ENCODE measurements at regions not wholly inside any gene's neighbourhood (a gene's known extent, or its start where the extent isn't known, plus 50 kb on each side); places are given as distances from the start of the nearest gene placed in this dataset.

GRCh38 chr5:57710126-57710525 lies 227.5 kb upstream of the ACTBL2 start:
- H2BK15ac ChIP-seq (ENCODE audit: low read length): no peak overlapping the region
- H3K79me1 ChIP-seq (ENCODE audit: low read depth, low read length): no peaks in the 10 kb centered on the region
- no peak overlapping the region for H4K91ac ChIP-seq (replicated peaks; ENCODE audit: insufficient read length, low read length)
- no peaks in the 10 kb centered on the region for H3K23me2 ChIP-seq (ENCODE audit: low read depth, low read length)
- no peak overlapping the region for H2BK12ac ChIP-seq (ENCODE audit: low read depth, low read length)
- no peak overlapping the region for H3K4ac ChIP-seq (replicated peaks; ENCODE audit: insufficient read length, low read depth, low read length)
- no peak overlapping the region for H3K4me2 ChIP-seq (ENCODE audit: insufficient read depth in 1 of 2, low read depth in 2 of 2, low read length in 2 of 2)
- no peak overlapping the region for H4K5ac ChIP-seq (ENCODE audit: insufficient read length, low read depth, low read length)
- H3K9me3 ChIP-seq (ENCODE audit: insufficient read depth in 2 of 2, low read depth in 1 of 2, low read length in 1 of 2): no peaks in the 10 kb centered on the region
- ChIA-PET POLR2A (ENCODE audit: partially characterized antibody) (no interaction called here), CTCF (ENCODE audit: partially characterized antibody) (no interaction called here)
- H3K18ac ChIP-seq (ENCODE audit: extremely low read depth, low read length): no peak overlapping the region
- no peak overlapping the region for H3K9ac ChIP-seq (replicated peaks in 1 of 4; ENCODE audit: extremely low read depth in 1 of 4, low read depth in 3 of 4, low read length in 3 of 4)
- H4K20me1 ChIP-seq (replicated peaks in 1 of 2; ENCODE audit: control insufficient read depth in 1 of 2, insufficient read depth in 2 of 2, low read length in 2 of 2): no peaks in the 10 kb centered on the region
- no peak overlapping the region for H3K4me3 ChIP-seq (ENCODE audit: extremely low read depth in 1 of 4, insufficient read depth in 2 of 4, low read depth in 3 of 4, low read length in 4 of 4)
- H3K4me1 ChIP-seq (replicated peaks in 1 of 4; ENCODE audit: control insufficient read depth in 3 of 4, insufficient read depth in 4 of 4, low read length in 3 of 4): no peaks in the 10 kb centered on the region
- H4K8ac ChIP-seq (ENCODE audit: extremely low read depth, insufficient read depth, low read length): no peak overlapping the region
- no peaks in the 10 kb centered on the region for H3K36me3 ChIP-seq (ENCODE audit: control insufficient read depth in 2 of 4, insufficient read depth in 4 of 4, low read length in 3 of 4)
- DNase-seq (ENCODE audit: low read depth in 1 of 2, low spot score in 2 of 2): no peak
- no peaks in the 10 kb centered on the region for H3K27me3 ChIP-seq (replicated peaks in 1 of 4; ENCODE audit: control insufficient read depth in 3 of 4, extremely low read depth in 1 of 4, insufficient read depth in 3 of 4, low read length in 3 of 4)
- 88% methylated on average over 1 of the region's 1 CpG; no CpG with 5 or more reads in 1 of the 2 experiments for WGBS, 2 experiments (ENCODE audit: extremely low coverage in 1 of 2, insufficient coverage in 1 of 2, insufficient read length in 1 of 2, insufficient replicate concordance in 2 of 2, low coverage in 1 of 2, low lambda C conversion rate in 2 of 2, missing lambda C conversion rate in 1 of 2)
- no peak overlapping the region for H2BK120ac ChIP-seq (replicated peaks; ENCODE audit: low read depth, low read length)
- H3K14ac ChIP-seq (ENCODE audit: insufficient read length): no peak overlapping the region
- TF ChIP-seq POLR2A (IDR thresholded peaks at IDR 0.05; ENCODE audit: control extremely low read depth in 1 of 2, low read depth in 2 of 2, low read length in 2 of 2) (no peak), RNF2 (IDR thresholded peaks at IDR 0.05; ENCODE audit: borderline replicate concordance, low read depth, low read length, missing control alignments, poor library complexity, severe bottlenecking) (no peak), E2F6 (IDR thresholded peaks at IDR 0.05) (no peak), JUND (IDR thresholded peaks at IDR 0.05; ENCODE audit: low read length) (no peak), SIX5 (IDR thresholded peaks at IDR 0.05; ENCODE audit: low read depth, low read length) (no peak), ATF3 (IDR thresholded peaks at IDR 0.05; ENCODE audit: insufficient read depth, low read depth, low read length) (no peak), CREB1 (IDR thresholded peaks at IDR 0.05) (no peak), SP2 (IDR thresholded peaks at IDR 0.05; ENCODE audit: low read length) (no peak)
- FAIRE-seq: no peak
- no peaks in the 10 kb centered on the region for H3K79me2 ChIP-seq (ENCODE audit: control insufficient read depth in 1 of 2, insufficient read depth in 2 of 2, low read length in 2 of 2)
- no peak overlapping the region for H2BK20ac ChIP-seq (ENCODE audit: low read length)
- H3K27ac ChIP-seq (ENCODE audit: low read depth, low read length): no peak overlapping the region
- H3K23ac ChIP-seq (ENCODE audit: insufficient read length): no peak overlapping the region
- peak overlapping the region; percentile 74; the same call in 1 of the 2 replicates for H2AFZ ChIP-seq (ENCODE audit: low read length)
- no peak overlapping the region for H2BK5ac ChIP-seq (ENCODE audit: low read depth, low read length)
- no peak overlapping the region for H3K56ac ChIP-seq (replicated peaks; ENCODE audit: insufficient read length, low read depth, low read length)
- H2AK5ac ChIP-seq (ENCODE audit: low read depth, low read length): no peak overlapping the region

All from H1 (cell line).